HG02623 (cell line): ENCODE measurements at regions not wholly inside any gene's neighbourhood (a gene's known extent, or its start where the extent isn't known, plus 50 kb on each side); places are given as distances from the start of the nearest gene placed in this dataset.
"Not testable (repeated sequence)": the region's sequence is repeated elsewhere in the genome, so short reads cannot be mapped to it uniquely, and the experiment has no call there.

ENCODE experiments used
- ATAC-seq: cut with Tn5 transposase; IDR thresholded peaks from one replicate; pipeline ENCODE4 v1.9.1; 2021; ENCODE audit warnings: moderate library complexity; ENCODE audit not compliant: unreplicated experiment

GRCh38 chr9:82880336-82881050, 182.4 kb downstream of the RASEF start:
- ATAC-seq: no peak

DNA sequence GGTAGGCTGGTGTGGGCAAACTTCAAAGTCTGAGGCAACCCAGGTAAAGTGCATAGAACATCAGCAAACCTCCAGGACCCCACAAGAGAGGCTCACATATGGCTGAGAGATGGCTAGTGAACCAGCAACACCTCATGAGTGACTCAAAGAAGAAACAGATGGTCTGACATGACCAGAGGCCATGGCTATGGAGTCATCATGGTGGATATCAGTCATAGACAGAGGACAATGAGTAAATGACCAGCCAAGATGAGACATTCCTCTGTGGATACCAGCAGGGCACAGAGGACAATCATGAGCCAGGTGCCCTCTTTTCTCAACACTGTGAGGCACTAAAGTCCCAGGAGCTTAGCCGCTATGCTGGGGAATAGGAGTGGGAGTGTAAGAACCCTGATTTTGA, 180.8 kb downstream of the RASEF start:
- no peak for ATAC-seq

DNA sequence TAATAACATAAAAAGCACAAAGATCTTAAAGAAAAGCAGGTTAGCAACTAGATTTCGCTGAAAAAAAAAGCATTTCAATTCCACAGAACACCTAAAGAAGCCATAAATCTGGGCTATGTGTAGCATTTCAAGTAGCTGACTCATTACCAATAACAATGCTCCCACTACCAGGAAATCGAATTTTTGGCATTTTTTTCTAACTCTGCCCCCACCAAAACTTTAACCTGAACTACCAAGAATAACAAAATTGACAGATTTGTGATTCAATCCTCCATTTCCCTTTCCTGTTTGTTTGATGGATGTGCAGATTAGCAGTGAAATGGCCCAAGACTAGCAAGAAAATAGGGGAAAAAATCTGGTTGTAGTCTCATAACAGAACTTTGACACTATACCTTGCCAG, 180.2 kb downstream of the RASEF start:
- no peak for ATAC-seq

DNA sequence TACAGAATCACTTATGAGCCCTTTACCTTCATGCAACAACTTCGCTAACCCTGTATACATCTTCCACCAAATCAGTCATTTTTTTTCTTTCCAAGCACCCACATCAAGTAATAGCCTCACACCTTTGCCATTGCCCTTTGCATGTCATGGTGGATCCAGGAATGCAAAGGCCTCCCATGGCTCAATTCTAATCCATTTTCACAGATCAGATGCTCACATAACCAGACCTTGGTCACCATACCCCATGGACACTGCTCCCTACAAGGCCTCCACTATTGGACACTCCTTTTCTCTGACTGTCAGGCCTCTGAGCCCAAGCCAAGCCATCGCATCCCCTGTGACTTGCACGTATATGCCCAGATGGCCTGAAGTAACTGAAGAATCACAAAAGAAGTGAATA, 179.5 kb downstream of the RASEF start:
- no peak for ATAC-seq

- ATAC-seq: not testable (repeated sequence)
Measured at GRCh38 chr9:82883974-82884373, 179.0 kb downstream of the RASEF start.

DNA sequence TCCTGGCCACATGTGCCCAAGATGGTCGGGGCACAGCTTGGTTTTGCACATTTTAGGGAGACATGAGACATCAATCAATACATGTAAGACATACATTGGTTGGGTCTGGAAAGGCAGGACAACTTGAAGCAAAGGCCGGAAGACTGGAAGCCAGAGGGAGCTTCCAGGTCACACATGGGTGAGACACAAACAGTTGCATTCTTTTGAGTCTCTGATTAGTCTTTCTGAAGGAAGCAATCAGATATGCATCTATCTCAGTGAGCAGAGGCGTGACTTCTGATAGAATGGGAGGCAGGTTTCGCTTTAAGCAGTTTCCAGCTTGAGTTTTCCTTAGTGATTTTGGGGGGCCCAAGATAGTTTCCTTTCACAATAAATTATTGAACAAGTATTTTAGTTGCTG, 172.5 kb downstream of the RASEF start:
- ATAC-seq: no peak

GRCh38 chr9:82890865-82891264, 172.1 kb downstream of the RASEF start:
- no peak for ATAC-seq

GRCh38 chr9:82891321-82891720, 171.6 kb downstream of the RASEF start:
- ATAC-seq: no peak

DNA sequence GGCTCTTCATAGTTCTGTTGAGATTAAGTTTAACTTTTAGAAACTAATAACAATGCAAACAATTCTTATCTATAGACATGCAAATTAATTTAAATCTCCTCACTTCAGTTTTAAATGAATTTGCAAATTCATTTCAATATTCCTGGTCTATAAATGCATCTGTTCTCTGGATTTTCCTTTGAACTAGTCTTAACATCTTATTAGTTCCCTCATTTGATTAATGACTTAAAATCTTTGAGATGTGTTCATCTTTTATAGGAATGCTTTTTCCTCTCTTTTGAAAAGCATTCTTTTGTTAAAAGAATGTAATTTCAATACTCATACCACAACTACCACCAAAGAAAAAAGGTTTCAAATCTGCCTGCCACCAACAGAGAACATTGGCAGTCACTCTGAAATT, 169.4 kb downstream of the RASEF start:
- no peak for ATAC-seq

GRCh38 chr9:82894548-82894947, 168.4 kb downstream of the RASEF start:
- ATAC-seq: no peak

GRCh38 chr9:82894961-82895821, 167.8 kb downstream of the RASEF start:
- no peak for ATAC-seq

- no peak for ATAC-seq
Measured at GRCh38 chr9:82895822-82896110, 167.2 kb downstream of the RASEF start.

GRCh38 chr9:82903503-82903902, 159.4 kb downstream of the RASEF start:
- no peak for ATAC-seq

- ATAC-seq: no peak
Measured at GRCh38 chr9:82911996-82912395, 150.9 kb downstream of the RASEF start.

DNA sequence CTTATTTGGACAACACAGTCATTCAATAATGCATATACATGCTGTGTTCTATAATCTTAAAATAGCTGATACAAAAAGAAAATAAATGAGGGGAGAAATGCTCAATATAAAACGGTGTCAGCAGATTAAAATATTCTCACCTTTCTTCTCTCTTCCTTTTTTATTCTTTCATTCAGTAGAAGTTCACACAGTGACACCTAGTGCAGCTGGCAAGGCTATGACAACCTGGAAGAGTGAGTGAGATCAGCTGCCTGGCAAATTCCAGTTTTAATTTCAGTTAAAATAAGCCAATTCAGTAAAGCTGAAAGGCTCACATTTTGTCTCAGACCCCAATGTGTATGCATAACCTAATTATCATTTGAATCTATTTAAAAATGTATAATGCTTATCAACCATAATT, 150.3 kb downstream of the RASEF start:
- no peak for ATAC-seq

DNA sequence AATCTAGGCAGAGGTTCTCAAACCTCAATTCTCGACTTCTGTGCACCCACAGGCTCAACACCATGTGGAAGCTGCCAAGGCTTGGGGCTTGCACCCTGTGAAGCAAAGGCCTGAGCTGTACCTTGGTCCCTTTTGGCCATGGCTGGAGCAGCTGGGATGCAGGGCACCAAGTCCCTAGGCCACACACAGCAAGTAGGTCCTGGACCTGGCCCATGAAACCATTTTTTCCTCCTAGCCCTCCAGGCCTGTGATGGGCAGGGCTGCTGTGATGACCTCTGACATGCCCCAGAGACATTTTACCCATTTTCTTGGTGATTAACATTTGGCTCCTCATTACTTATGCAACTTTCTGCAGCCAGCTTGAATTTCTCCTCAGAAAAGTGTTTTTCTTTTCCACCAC, 146.7 kb downstream of the RASEF start:
- not testable (repeated sequence) for ATAC-seq

DNA sequence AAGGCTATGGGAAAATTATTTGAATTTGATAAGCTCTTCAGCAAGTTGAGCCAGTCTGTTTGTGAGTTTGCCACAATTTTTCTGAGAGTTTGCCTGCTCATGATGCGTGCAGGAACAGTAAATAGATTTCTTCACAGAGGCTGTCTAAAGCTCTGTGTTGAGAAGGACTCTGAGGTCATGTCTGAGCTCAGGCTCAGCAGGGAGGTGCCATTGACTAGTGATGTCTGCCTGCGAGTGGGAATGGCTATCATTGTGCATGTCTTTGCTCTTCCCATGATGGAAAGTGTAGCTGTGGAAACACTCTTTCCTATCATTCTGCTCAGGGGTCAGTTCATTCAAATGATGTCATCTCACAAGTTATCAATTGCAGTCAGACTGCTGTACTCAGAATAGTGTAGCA, 142.8 kb downstream of the RASEF start:
- no peak for ATAC-seq

GRCh38 chr9:82922686-82923085, 140.3 kb downstream of the RASEF start:
- ATAC-seq: no peak

- no peak for ATAC-seq
Measured at GRCh38 chr9:82923092-82923911, 139.6 kb downstream of the RASEF start.

GRCh38 chr9:82923912-82924605, 138.9 kb downstream of the RASEF start:
- no peak for ATAC-seq
